Loucy (cell line): ENCODE measurements at regions not wholly inside any gene's neighbourhood (a gene's known extent, or its start where the extent isn't known, plus 50 kb on each side); places are given as distances from the start of the nearest gene placed in this dataset.

Experiments used
- EZH2phosphoT487 ChIP-seq: fragments of 200-600 bp; IDR thresholded peaks from 2 replicates; pipeline ENCODE4 v1.6.1; 2018; ENCODE audit warnings: antibody characterized with exemption, mild to moderate bottlenecking, moderate library complexity, borderline replicate concordance
- TF ChIP-seq, protein P1 (sequence below): fragments of 200-600 bp; sonication (generic); conservative IDR thresholded peaks from 2 replicates; pipeline ENCODE4 v1.5.1; 2014; ENCODE audit warnings: mild to moderate bottlenecking, antibody characterized with exemption, low read length

DNA sequence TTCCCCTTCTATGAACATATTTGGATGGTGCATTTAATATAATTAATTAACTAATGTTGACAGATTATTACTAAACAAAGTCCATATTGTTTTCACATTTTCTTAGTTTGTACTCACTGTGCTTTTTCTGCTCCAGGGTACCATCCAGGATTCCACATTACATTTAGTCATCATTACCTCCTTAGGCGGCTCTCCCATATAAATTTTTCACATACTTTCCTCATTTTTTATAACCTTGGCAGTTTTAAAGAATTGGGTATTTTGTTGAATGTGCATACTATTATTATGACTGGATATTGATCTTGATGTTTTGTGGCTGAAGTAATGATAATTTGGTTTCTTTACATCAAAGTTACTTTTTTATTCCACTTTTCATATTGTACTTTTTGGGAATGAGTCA lies 755.6 kb upstream of the ANO3 start:
- no peak for TF ChIP-seq EZH2phosphoT487
- TF ChIP-seq, protein P1, sequence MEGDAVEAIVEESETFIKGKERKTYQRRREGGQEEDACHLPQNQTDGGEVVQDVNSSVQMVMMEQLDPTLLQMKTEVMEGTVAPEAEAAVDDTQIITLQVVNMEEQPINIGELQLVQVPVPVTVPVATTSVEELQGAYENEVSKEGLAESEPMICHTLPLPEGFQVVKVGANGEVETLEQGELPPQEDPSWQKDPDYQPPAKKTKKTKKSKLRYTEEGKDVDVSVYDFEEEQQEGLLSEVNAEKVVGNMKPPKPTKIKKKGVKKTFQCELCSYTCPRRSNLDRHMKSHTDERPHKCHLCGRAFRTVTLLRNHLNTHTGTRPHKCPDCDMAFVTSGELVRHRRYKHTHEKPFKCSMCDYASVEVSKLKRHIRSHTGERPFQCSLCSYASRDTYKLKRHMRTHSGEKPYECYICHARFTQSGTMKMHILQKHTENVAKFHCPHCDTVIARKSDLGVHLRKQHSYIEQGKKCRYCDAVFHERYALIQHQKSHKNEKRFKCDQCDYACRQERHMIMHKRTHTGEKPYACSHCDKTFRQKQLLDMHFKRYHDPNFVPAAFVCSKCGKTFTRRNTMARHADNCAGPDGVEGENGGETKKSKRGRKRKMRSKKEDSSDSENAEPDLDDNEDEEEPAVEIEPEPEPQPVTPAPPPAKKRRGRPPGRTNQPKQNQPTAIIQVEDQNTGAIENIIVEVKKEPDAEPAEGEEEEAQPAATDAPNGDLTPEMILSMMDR: no peak
